ENCODE measurements at regions not wholly inside any gene's neighbourhood (a gene's known extent, or its start where the extent isn't known, plus 50 kb on each side); places are given as distances from the start of the nearest gene placed in this dataset.

DNA sequence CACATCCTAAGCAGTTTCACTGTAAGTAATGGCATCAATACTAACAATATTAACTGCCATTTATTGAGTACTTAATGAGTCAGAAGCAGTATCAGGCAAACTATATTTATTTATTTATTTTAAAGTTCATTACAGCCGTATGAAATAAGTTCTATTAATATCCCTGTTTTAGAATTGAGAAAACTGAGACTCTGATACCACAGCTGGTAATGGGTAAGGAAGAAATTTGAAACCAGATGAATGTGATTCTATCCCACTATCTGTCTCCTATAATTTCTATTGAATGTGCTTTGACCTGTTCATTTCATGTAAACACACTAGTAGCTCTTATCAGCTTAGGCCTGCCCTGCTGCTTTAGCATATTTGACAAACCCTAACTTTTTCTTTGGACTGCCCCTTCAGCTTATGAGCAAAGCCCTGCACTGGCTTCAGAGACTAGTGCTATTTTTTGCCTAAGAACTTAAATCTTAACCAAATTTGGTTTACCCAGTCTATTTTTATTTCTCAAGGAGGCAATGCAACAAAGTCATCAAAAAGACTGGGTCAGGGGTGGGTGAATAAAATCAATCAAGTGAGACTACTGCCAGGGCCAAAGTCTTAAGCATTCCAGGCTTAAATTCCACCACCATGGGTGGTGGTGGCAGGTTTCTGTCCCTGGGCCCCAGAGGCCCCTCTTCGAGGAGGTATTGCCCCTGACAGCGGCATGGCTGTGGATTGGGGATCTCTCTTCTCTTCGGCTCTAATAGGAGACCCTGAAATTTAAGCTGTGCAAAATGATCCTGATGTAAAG lies 143.4 kb downstream of the DLEU7 start:
- TF ChIP-seq GATA2 (IDR thresholded peaks at IDR 0.05; ENCODE audit: low read depth, low read length) (no peak), GATA3 (IDR thresholded peaks at IDR 0.05; ENCODE audit: low read depth, low read length) (no peak)

All from SH-SY5Y (cell line).